ENCODE measurements at regions not wholly inside any gene's neighbourhood (a gene's known extent, or its start where the extent isn't known, plus 50 kb on each side); places are given as distances from the start of the nearest gene placed in this dataset.

DNA sequence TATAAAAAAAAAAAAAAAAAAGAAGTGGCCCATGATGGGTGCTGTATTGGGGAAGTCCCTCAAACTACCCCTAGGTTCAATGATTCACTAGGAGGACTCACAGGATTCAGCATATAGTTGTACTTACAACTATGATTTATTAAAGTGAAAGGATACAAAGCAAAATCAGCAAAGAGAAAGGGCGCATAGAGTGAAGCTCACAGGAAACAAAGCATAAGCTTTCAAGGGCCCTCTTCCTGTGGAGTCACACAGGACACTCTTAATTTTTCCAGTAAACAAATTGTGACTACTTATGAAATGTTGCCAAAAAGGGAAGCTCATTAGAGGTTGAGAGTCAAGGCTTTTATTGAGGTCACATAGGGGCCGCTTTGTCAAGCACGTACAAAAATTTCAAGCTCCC is 153.7 kb upstream of the GAP43 start:
- DNase-seq (ENCODE audit: low read depth): no peak
- TF ChIP-seq, protein P1, sequence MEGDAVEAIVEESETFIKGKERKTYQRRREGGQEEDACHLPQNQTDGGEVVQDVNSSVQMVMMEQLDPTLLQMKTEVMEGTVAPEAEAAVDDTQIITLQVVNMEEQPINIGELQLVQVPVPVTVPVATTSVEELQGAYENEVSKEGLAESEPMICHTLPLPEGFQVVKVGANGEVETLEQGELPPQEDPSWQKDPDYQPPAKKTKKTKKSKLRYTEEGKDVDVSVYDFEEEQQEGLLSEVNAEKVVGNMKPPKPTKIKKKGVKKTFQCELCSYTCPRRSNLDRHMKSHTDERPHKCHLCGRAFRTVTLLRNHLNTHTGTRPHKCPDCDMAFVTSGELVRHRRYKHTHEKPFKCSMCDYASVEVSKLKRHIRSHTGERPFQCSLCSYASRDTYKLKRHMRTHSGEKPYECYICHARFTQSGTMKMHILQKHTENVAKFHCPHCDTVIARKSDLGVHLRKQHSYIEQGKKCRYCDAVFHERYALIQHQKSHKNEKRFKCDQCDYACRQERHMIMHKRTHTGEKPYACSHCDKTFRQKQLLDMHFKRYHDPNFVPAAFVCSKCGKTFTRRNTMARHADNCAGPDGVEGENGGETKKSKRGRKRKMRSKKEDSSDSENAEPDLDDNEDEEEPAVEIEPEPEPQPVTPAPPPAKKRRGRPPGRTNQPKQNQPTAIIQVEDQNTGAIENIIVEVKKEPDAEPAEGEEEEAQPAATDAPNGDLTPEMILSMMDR (IDR thresholded peaks at IDR 0.05; ENCODE audit: low read depth, low read length, missing control alignments): no peak
- H3K4me3 ChIP-seq (ENCODE audit: low read depth, low read length): no peak overlapping the region
- in situ Hi-C loops (cut with HindIII; ENCODE audit: low sequenced_read_pairs): no loop called here

DNA sequence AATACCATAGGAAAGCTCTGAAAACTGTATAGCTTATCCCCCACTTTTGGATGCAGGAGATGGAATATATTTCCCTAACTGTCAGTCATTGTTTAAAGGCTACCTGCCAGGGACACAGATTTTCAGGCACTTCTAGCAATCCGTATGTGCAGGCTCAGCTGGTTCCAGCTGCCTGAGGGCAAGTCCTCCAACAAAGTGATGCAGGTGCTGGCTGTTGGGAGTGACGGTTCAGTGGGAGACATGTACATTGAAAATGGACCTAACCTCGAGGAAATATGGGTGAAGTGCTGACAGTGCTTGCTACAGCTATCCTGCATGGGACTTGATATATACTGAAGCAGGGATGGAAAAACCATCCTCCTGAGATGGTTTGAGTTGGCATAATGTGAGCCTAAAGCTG is 153.1 kb upstream of the GAP43 start:
- in situ Hi-C loops (cut with HindIII; ENCODE audit: low sequenced_read_pairs): no loop called here
- TF ChIP-seq, protein P1 (IDR thresholded peaks at IDR 0.05; ENCODE audit: low read depth, low read length, missing control alignments): no peak
- no peak overlapping the region for H3K4me3 ChIP-seq (ENCODE audit: low read depth, low read length)
- no peak for DNase-seq (ENCODE audit: low read depth)

DNA sequence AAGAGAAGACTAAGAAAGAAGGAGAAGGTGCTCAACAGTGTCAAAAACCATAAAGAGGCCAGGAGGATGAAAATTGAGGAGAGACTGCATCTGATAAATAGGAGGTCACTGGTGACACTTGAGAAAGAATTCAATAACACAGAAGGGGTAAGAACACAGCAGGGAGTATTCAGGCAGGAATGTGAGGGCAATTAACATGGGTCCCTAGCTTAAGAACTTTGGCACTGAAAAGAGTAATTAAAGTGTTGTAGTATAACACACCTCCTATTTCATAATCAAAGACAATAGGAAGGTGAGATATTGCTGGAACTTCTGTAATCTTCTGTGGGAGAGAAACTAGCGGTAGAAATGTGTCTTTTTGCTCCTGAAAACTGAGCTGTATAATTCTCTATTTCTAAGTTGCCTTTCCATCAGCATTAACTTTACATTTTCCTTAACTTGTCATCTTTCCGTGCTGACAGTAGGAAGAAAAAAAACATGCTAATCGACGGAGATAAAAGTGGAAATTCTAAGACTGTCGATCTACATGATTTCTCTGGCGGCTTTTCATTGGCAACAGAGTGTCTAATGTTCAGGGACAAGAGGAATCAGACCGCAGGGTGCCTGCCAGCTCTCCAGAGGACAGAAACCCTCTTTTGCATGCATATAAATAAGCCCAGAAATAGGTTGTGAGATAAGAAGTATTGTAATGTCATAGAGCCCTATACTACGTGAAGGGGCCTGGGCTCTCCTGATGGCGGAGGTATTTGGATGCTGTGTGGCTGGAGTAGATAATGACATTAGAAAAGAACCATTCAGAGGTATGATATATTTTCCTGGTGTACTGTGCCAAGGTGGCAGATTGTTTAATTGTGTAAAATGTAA is 147.9 kb upstream of the GAP43 start:
- H3K4me3 ChIP-seq (ENCODE audit: low read depth, low read length): no peak overlapping the region
- in situ Hi-C loops (cut with HindIII; ENCODE audit: low sequenced_read_pairs): no loop called here
- TF ChIP-seq, protein P1 (IDR thresholded peaks at IDR 0.05; ENCODE audit: low read depth, low read length, missing control alignments): no peak
- no peak for DNase-seq (ENCODE audit: low read depth)

DNA sequence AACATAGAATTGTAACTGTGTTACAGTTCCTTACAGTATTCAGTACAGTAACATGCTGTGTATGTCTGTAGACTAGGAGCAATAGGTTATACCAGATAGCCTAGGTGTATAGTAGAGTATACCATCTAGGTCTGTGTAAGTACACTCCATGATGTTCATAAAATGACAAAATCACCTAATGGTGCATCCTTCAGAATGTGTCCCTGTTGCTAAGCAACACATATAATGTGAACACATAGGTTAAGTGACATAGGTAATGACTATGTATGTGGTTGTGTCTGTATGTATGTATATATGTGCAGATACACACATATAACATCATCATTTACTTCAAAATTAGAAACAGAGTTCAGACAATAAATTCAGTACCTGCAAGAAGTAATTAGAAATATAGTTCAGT is 146.8 kb upstream of the GAP43 start:
- DNase-seq (ENCODE audit: low read depth): no peak
- TF ChIP-seq, protein P1 (IDR thresholded peaks at IDR 0.05; ENCODE audit: low read depth, low read length, missing control alignments): no peak
- in situ Hi-C loops (cut with HindIII; ENCODE audit: low sequenced_read_pairs): no loop called here
- H3K4me3 ChIP-seq (ENCODE audit: low read depth, low read length): no peak overlapping the region

DNA sequence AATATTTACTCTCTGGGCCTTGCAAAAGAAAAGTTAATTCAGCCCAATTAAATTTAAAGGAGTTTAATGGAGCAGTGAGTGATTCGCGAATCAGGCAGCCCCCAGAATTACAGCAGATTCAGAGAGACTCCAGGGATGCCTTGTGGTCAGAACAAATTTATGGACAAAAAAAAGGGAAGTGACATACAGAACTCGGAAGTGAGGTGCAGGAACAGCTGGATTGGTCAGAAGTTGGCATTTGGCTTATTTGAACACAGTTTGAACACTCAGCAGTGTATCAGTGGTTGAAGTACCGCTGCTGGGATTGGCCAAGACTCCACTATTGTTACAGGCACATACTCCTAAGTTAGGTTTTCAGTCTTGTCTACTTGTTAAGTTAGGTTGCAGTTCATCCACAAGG is 145.0 kb upstream of the GAP43 start:
- in situ Hi-C loops (cut with HindIII; ENCODE audit: low sequenced_read_pairs): no loop called here
- TF ChIP-seq, protein P1 (IDR thresholded peaks at IDR 0.05; ENCODE audit: low read depth, low read length, missing control alignments): no peak
- no peak for DNase-seq (ENCODE audit: low read depth)
- H3K4me3 ChIP-seq (ENCODE audit: low read depth, low read length): no peak overlapping the region

DNA sequence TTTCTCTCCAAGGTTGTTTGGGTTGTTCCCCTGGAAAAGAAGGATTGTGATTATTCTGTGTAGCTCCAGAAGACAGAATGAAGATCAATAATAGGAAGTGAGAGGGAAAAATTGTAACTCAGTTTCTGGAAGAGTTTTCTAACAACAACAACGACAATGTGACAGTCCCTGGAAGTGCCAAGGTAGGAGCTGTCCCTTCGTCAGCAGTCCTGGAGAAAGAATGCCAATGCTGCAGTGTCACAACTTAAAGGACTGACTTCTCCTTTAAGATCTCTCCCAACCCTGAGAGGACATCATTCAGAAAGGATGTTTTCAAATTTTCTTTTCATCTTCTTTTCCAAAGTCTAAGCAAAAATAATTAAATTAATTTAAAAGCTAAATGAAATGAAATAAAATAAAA is 136.4 kb upstream of the GAP43 start:
- in situ Hi-C loops (cut with HindIII; ENCODE audit: low sequenced_read_pairs): no loop called here
- TF ChIP-seq, protein P1 (IDR thresholded peaks at IDR 0.05; ENCODE audit: low read depth, low read length, missing control alignments): no peak
- no peak for DNase-seq (ENCODE audit: low read depth)
- no peak overlapping the region for H3K4me3 ChIP-seq (ENCODE audit: low read depth, low read length)
